ENCODE measurements at regions not wholly inside any gene's neighbourhood (a gene's known extent, or its start where the extent isn't known, plus 50 kb on each side); places are given as distances from the start of the nearest gene placed in this dataset.

DNA sequence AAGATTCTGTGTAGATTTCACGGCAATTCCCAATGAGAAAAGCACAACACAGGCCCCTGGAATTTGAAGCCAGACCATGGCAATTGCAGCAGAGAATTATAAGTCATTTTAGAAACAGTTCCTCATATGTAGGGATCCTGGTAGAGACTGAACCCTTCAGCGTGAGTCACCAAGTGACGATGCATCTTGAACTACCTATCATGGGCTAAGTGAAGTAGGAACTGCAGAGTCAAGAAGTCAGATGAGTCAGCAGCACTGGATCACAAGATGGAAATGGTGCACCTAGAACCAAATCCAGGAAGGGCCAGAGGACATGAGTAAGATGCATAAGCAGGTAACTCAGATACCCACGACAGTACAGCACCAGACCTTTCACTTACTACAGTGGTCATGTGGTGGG is 140.0 kb upstream of the TPK1 start:
- TF ChIP-seq, protein P1, sequence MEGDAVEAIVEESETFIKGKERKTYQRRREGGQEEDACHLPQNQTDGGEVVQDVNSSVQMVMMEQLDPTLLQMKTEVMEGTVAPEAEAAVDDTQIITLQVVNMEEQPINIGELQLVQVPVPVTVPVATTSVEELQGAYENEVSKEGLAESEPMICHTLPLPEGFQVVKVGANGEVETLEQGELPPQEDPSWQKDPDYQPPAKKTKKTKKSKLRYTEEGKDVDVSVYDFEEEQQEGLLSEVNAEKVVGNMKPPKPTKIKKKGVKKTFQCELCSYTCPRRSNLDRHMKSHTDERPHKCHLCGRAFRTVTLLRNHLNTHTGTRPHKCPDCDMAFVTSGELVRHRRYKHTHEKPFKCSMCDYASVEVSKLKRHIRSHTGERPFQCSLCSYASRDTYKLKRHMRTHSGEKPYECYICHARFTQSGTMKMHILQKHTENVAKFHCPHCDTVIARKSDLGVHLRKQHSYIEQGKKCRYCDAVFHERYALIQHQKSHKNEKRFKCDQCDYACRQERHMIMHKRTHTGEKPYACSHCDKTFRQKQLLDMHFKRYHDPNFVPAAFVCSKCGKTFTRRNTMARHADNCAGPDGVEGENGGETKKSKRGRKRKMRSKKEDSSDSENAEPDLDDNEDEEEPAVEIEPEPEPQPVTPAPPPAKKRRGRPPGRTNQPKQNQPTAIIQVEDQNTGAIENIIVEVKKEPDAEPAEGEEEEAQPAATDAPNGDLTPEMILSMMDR (IDR thresholded peaks at IDR 0.05), result no peak
- TF ChIP-seq POLR2A (IDR thresholded peaks at IDR 0.05), result no peak

Data from thyroid gland (tissue), 4 donors.